ENCODE measurements at regions not wholly inside any gene's neighbourhood (a gene's known extent, or its start where the extent isn't known, plus 50 kb on each side); places are given as distances from the start of the nearest gene placed in this dataset.
"Not testable (repeated sequence)": the region's sequence is repeated elsewhere in the genome, so short reads cannot be mapped to it uniquely, and the experiment has no call there.

DNA sequence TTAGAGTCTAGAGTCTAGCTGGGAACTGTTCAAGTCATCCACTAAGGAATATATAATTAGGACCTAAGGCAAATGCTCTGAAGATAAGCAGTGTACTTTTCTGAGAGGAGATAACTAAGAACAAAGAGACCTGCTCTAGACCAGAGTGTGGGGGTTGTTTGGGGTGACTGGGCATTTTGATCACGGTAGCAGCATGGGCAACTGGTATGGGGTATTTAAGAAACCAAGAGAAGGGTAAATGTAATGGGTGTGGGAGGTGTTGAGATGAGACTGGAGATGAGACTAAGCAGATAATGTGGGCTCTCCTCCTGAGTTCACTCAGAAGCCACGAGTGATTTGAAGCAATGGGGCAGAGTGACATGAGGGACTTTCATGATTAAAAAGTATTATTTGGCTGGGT, 1082.9 kb downstream of the GATA3 start:
- H3K9me3 ChIP-seq (ENCODE audit: control insufficient read depth, low read length, poor library complexity, severe bottlenecking): no peaks in the 10 kb centered on the region
- ATAC-seq (no peak), DNase-seq (no peak)
- no peak overlapping the region for H3K4me3 Mint-ChIP-seq
- no peaks in the 10 kb centered on the region for H3K4me1 Mint-ChIP-seq
- peaks cover 20% of the 10 kb centered on the region for H3K27me3 Mint-ChIP-seq
- no peak overlapping the region for H3K27ac Mint-ChIP-seq
- H3K36me3 Mint-ChIP-seq (ENCODE audit: low read depth): no peaks in the 10 kb centered on the region

DNA sequence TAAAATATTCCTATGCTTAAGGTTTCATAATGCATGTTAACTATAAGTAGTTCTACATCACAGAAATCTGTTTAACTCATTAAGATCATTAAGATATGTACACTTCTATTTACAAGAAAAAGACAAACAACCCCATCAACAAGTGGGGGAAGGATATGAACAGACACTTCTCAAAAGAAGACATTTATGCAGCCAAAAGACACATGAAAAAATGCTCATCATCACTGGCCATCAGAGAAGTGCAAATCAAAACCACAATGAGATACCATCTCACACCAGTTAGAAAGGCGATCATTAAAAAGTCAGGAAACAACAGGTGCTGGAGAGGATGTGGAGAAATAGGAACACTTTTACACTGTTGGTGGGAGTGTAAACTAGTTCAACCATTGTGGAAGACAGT, 1084.3 kb downstream of the GATA3 start:
- not testable (repeated sequence) for H3K4me3 Mint-ChIP-seq, ATAC-seq, DNase-seq

GRCh38 chr10:9140373-9140772, 1085.9 kb downstream of the GATA3 start:
- no peak overlapping the region for H3K4me3 Mint-ChIP-seq
- no peak overlapping the region for H3K27ac Mint-ChIP-seq
- no peaks in the 10 kb centered on the region for H3K36me3 Mint-ChIP-seq (ENCODE audit: low read depth)
- DNase-seq (no peak), ATAC-seq (no peak)
- no peaks in the 10 kb centered on the region for H3K4me1 Mint-ChIP-seq
- H3K9me3 ChIP-seq (ENCODE audit: control insufficient read depth, low read length, poor library complexity, severe bottlenecking): no peaks in the 10 kb centered on the region
- H3K27me3 Mint-ChIP-seq: peaks cover 15% of the 10 kb centered on the region

More for the DNA sequence above, 1084.3 kb downstream of the GATA3 start:
- H3K4me1 Mint-ChIP-seq; H3K27ac Mint-ChIP-seq; H3K36me3 Mint-ChIP-seq (ENCODE audit: low read depth); H3K9me3 ChIP-seq (ENCODE audit: control insufficient read depth, low read length, poor library complexity, severe bottlenecking): not testable (repeated sequence)
- peaks cover 20% of the 10 kb centered on the region for H3K27me3 Mint-ChIP-seq

DNA sequence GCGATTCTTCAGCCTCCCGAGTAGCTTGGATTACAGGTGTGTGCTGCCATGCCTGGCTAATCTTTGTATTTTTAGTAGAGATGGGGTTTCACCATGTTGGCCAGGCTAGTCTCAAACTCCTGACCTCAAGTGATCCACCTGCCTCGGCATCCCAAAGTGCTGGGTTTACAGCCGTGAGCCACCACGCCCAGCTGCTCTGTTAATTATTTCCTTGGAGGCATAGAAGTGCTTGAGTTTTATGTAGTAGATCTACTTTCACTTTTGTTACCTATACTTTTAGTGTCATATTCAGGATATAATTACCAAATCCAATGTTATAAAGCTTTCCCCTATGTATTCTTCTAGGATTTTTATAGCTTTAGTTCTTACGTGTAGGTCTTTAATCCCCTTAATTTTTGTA, 1093.0 kb downstream of the GATA3 start:
- H3K36me3 Mint-ChIP-seq (ENCODE audit: low read depth): no peaks in the 10 kb centered on the region
- DNase-seq: no peak
- H3K4me1 Mint-ChIP-seq: no peaks in the 10 kb centered on the region
- no peak overlapping the region for H3K4me3 Mint-ChIP-seq
- peaks cover 7% of the 10 kb centered on the region for H3K27me3 Mint-ChIP-seq
- H3K9me3 ChIP-seq (ENCODE audit: control insufficient read depth, low read length, poor library complexity, severe bottlenecking): no peaks in the 10 kb centered on the region
- H3K27ac Mint-ChIP-seq: no peak overlapping the region
- no peak for ATAC-seq

GRCh38 chr10:9149134-9149533, 1094.6 kb downstream of the GATA3 start:
- H3K27ac Mint-ChIP-seq: no peak overlapping the region
- no peak for ATAC-seq

GRCh38 chr10:9153057-9153456, 1098.6 kb downstream of the GATA3 start:
- H3K27me3 Mint-ChIP-seq; H3K4me3 Mint-ChIP-seq; H3K27ac Mint-ChIP-seq; H3K4me1 Mint-ChIP-seq; ATAC-seq; H3K36me3 Mint-ChIP-seq (ENCODE audit: low read depth); DNase-seq; H3K9me3 ChIP-seq (ENCODE audit: control insufficient read depth, low read length, poor library complexity, severe bottlenecking): not testable (repeated sequence)

More at GRCh38 chr10:9149134-9149533, 1094.6 kb downstream of the GATA3 start:
- Mint-ChIP-seq H3K4me3 (no peak overlapping the region), H3K27me3 (peaks cover 7% of the 10 kb centered on the region), H3K36me3 (ENCODE audit: low read depth) (no peaks in the 10 kb centered on the region), H3K4me1 (no peaks in the 10 kb centered on the region)
- H3K9me3 ChIP-seq (ENCODE audit: control insufficient read depth, low read length, poor library complexity, severe bottlenecking): no peaks in the 10 kb centered on the region
- no peak for DNase-seq

GRCh38 chr10:9157656-9158055, 1103.2 kb downstream of the GATA3 start:
- H3K36me3 Mint-ChIP-seq (ENCODE audit: low read depth): no peaks in the 10 kb centered on the region
- ATAC-seq (no peak), DNase-seq (no peak)
- H3K4me3 Mint-ChIP-seq: no peak overlapping the region
- no peaks in the 10 kb centered on the region for H3K9me3 ChIP-seq (ENCODE audit: control insufficient read depth, low read length, poor library complexity, severe bottlenecking)
- H3K4me1 Mint-ChIP-seq: peaks cover 4% of the 10 kb centered on the region
- no peak overlapping the region for H3K27ac Mint-ChIP-seq
- peaks cover 5% of the 10 kb centered on the region for H3K27me3 Mint-ChIP-seq

DNA sequence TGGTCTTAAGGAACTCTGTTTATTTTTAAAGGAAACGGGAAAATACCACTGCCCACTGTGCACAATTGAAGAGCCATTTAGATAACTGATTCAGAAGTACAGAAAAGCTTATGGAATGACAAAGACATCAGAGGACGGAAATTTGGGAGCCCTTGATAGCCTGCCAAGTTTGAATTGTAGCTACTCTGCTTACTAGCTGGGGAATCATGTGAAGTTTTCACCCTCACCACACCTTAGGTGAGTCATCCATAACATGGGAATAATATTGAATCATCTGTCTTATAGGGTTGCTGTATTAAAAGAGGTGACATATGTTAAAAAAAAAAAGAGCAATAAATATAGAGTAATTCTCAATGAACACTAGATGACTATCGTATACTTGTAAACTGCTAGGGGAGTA, 1104.2 kb downstream of the GATA3 start:
- DNase-seq (no peak), ATAC-seq (no peak)
- H3K36me3 Mint-ChIP-seq (ENCODE audit: low read depth): no peaks in the 10 kb centered on the region
- H3K9me3 ChIP-seq (ENCODE audit: control insufficient read depth, low read length, poor library complexity, severe bottlenecking): no peaks in the 10 kb centered on the region
- peaks cover 6% of the 10 kb centered on the region for H3K4me1 Mint-ChIP-seq
- H3K27me3 Mint-ChIP-seq: peaks cover 5% of the 10 kb centered on the region
- no peak overlapping the region for H3K27ac Mint-ChIP-seq
- no peak overlapping the region for H3K4me3 Mint-ChIP-seq

- no peaks in the 10 kb centered on the region for H3K9me3 ChIP-seq (ENCODE audit: control insufficient read depth, low read length, poor library complexity, severe bottlenecking)
- DNase-seq (no peak), ATAC-seq (no peak)
- Mint-ChIP-seq H3K4me1 (peaks cover 6% of the 10 kb centered on the region), H3K4me3 (no peak overlapping the region), H3K27me3 (peaks cover 5% of the 10 kb centered on the region), H3K36me3 (ENCODE audit: low read depth) (no peaks in the 10 kb centered on the region), H3K27ac (no peak overlapping the region)
These were observed 1105.8 kb downstream of the GATA3 start for GRCh38 chr10:9160275-9160674.

GRCh38 chr10:9163699-9164098, 1109.2 kb downstream of the GATA3 start:
- peaks cover 5% of the 10 kb centered on the region for H3K4me1 Mint-ChIP-seq
- ATAC-seq (no peak), DNase-seq (no peak)
- H3K4me3 Mint-ChIP-seq: no peak overlapping the region
- H3K36me3 Mint-ChIP-seq (ENCODE audit: low read depth): no peaks in the 10 kb centered on the region
- H3K27ac Mint-ChIP-seq: no peak overlapping the region
- no peaks in the 10 kb centered on the region for H3K27me3 Mint-ChIP-seq
- no peaks in the 10 kb centered on the region for H3K9me3 ChIP-seq (ENCODE audit: control insufficient read depth, low read length, poor library complexity, severe bottlenecking)

GRCh38 chr10:9166770-9167169, 1112.3 kb downstream of the GATA3 start:
- H3K9me3 ChIP-seq (ENCODE audit: control insufficient read depth, low read length, poor library complexity, severe bottlenecking): no peaks in the 10 kb centered on the region
- ATAC-seq: no peak
- Mint-ChIP-seq H3K27me3 (no peaks in the 10 kb centered on the region), H3K27ac (no peak overlapping the region), H3K36me3 (ENCODE audit: low read depth) (no peaks in the 10 kb centered on the region), H3K4me1 (peaks cover 5% of the 10 kb centered on the region), H3K4me3 (no peak overlapping the region)
- DNase-seq: no peak

DNA sequence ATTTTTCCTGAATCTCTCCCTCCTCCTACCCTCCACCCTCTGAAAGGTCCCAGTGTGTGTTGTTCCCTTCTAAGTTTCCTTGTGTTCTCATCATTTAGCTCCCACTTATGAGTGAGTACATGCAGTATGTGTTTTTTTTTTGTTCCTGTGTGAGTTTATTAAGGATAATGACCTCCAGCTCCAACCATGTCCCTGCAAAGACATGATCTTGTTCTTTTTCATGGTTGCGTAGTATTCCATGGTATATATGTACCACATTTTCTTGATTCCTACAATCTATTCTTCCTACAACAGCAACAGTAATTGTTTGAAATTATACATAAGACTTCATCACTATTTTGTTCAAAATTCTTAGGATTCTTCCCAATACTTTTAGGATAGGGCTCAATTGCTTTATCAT, 1117.8 kb downstream of the GATA3 start:
- ATAC-seq: no peak
- Mint-ChIP-seq H3K4me1 (peaks cover 7% of the 10 kb centered on the region), H3K27ac (no peak overlapping the region), H3K4me3 (no peak overlapping the region), H3K27me3 (no peaks in the 10 kb centered on the region), H3K36me3 (ENCODE audit: low read depth) (no peaks in the 10 kb centered on the region)
- H3K9me3 ChIP-seq (ENCODE audit: control insufficient read depth, low read length, poor library complexity, severe bottlenecking): no peaks in the 10 kb centered on the region
- DNase-seq: no peak

DNA sequence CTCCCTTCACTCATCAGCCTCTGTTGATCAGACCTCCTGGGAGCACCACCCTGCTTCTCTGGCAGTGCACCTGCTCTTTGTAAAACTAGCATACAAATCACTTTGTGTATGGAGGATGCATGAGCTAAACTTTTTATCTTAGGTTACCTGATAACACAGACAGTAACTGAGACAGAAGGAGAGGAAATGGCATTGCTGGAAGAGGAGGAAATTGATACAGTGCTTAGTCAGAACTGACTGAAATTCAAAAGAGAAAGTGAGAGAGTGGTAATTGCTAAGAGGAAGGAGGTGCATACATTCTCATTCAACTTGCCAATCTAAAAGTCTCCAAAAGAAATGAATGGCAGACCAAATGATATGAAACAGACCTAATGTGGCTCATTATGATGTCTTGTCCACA, 1120.7 kb downstream of the GATA3 start:
- no peak for DNase-seq
- H3K4me3 Mint-ChIP-seq: no peak overlapping the region
- no peak for ATAC-seq
- H3K27me3 Mint-ChIP-seq: peaks cover 25% of the 10 kb centered on the region
- H3K9me3 ChIP-seq (ENCODE audit: control insufficient read depth, low read length, poor library complexity, severe bottlenecking): no peaks in the 10 kb centered on the region
- no peaks in the 10 kb centered on the region for H3K36me3 Mint-ChIP-seq (ENCODE audit: low read depth)
- H3K27ac Mint-ChIP-seq: no peak overlapping the region
- peaks cover 7% of the 10 kb centered on the region for H3K4me1 Mint-ChIP-seq

GRCh38 chr10:9183197-9183880, 1128.9 kb downstream of the GATA3 start:
- not testable (repeated sequence) for ATAC-seq, DNase-seq
- peaks cover 48% of the 10 kb centered on the region for H3K27me3 Mint-ChIP-seq

More at GRCh38 chr10:9183197-9183880, 1128.9 kb downstream of the GATA3 start:
- not testable (repeated sequence) for H3K36me3 Mint-ChIP-seq (ENCODE audit: low read depth); H3K27ac Mint-ChIP-seq; H3K4me3 Mint-ChIP-seq; H3K9me3 ChIP-seq (ENCODE audit: control insufficient read depth, low read length, poor library complexity, severe bottlenecking); H3K4me1 Mint-ChIP-seq
